Smooth muscle cell (in vitro differentiated cells): ENCODE measurements at regions not wholly inside any gene's neighbourhood (a gene's known extent, or its start where the extent isn't known, plus 50 kb on each side); places are given as distances from the start of the nearest gene placed in this dataset.

Experiments
- DNase-seq: peaks from one replicate; lab custom pipeline; 2025; ENCODE audit not compliant: unreplicated experiment; lab: John Stamatoyannopoulos, UW
- H2AFZ ChIP-seq: fragments of 200-600 bp; sonication (generic); 2 replicates; pipeline ENCODE4 v1.6.0; 2016; ENCODE audit warnings: antibody characterized with exemption, low read depth, mild to moderate bottlenecking
- H3F3A ChIP-seq: fragments of 200-600 bp; sonication (generic); 2 replicates; pipeline ENCODE4 v1.6.0; 2017; ENCODE audit warnings: antibody characterized with exemption, low read depth
- H3K27ac ChIP-seq: fragments of 200-600 bp; sonication (generic); 2 replicates; pipeline ENCODE4 v1.5.1; 2016; ENCODE audit warnings: low read depth, mild to moderate bottlenecking
- H3K27me3 ChIP-seq: fragments of 200-600 bp; sonication (generic); 2 replicates; pipeline ENCODE4 v1.6.1; 2016; ENCODE audit warnings: low read depth, mild to moderate bottlenecking
- H3K36me3 ChIP-seq: fragments of 200-600 bp; sonication (generic); 2 replicates; pipeline ENCODE4 v1.5.1; 2016; ENCODE audit warnings: low read depth
- H3K4me1 ChIP-seq: fragments of 200-600 bp; sonication (generic); 2 replicates; pipeline ENCODE4 v1.5.1; 2016; ENCODE audit warnings: low read depth
- H3K4me2 ChIP-seq: fragments of 200-600 bp; sonication (generic); 2 replicates; pipeline ENCODE4 v1.6.0; 2016; ENCODE audit warnings: mild to moderate bottlenecking
- H3K4me3 ChIP-seq: fragments of 200-600 bp; sonication (generic); 2 replicates; pipeline ENCODE4 v1.5.1; 2016; ENCODE audit warnings: mild to moderate bottlenecking
- H3K79me2 ChIP-seq: fragments of 200-600 bp; sonication (generic); 2 replicates; pipeline ENCODE4 v1.6.0; 2016; ENCODE audit warnings: low read depth, mild to moderate bottlenecking
- H3K9ac ChIP-seq: fragments of 200-600 bp; sonication (generic); 2 replicates; pipeline ENCODE4 v1.6.0; 2016; ENCODE audit warnings: low read depth
- H3K9me3 ChIP-seq: fragments of 200-600 bp; sonication (generic); replicated peaks from 2 replicates; pipeline ENCODE4 v1.5.1; 2016; ENCODE audit warnings: low read depth
- H4K20me1 ChIP-seq: fragments of 200-600 bp; sonication (generic); 2 replicates; pipeline ENCODE4 v1.6.0; 2016; ENCODE audit warnings: low read depth
- CTCF ChIP-seq: fragments of 200-600 bp; sonication (generic); IDR thresholded peaks from 2 replicates; pipeline ENCODE4 v1.5.1; 2017; ENCODE audit warnings: borderline replicate concordance, mild to moderate bottlenecking, antibody characterized with exemption; ENCODE audit not compliant: insufficient read depth, poor library complexity, severe bottlenecking
- WGBS: methylation state at CpG from one replicate; pipeline ENCODE4 v1.1.7; 2016; ENCODE audit warnings: low lambda C conversion rate; 5-methylcytosine and 5-hydroxymethylcytosine counted together

DNA sequence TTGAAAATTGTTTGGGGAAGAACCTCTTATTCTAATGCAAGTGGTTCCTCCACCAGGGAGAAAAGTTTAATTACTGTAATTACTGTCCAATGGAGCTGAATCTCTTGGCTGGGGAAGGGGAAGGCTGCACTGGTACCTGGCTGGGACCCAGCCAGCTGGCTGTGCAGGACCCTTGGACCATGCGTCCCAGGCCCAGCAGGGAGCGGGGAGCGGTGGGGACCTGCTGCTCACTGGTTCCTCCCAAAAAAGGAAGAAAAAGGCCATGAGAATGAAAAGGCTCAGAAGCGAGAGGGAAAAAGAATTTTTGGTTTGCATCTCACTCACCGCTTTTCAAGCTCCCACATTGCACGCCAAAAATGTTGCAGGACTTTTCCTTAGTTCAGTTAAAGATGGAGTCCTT, 333.5 kb downstream of the FAM47B start:
- H3K4me2 ChIP-seq: no peak overlapping the region
- no peak overlapping the region for H3K4me3 ChIP-seq
- H3K27me3 ChIP-seq: no peaks in the 10 kb centered on the region
- no peak for TF ChIP-seq CTCF
- H4K20me1 ChIP-seq: no peaks in the 10 kb centered on the region
- H3K9ac ChIP-seq: no peak overlapping the region
- no peak overlapping the region for H3K27ac ChIP-seq
- no peaks in the 10 kb centered on the region for H3K36me3 ChIP-seq
- H3K4me1 ChIP-seq: no peaks in the 10 kb centered on the region
- no peaks in the 10 kb centered on the region for H3K9me3 ChIP-seq
- H2AFZ ChIP-seq: no peak overlapping the region
- H3F3A ChIP-seq: no peaks in the 10 kb centered on the region
- WGBS: 92% methylated on average over 6 of the region's 6 CpGs
- DNase-seq: no peak
- no peaks in the 10 kb centered on the region for H3K79me2 ChIP-seq

GRCh38 chrX:35285289-35285962, 342.8 kb downstream of the FAM47B start:
- DNase-seq: no peak
- Histone ChIP-seq H3K9ac (no peak overlapping the region), H3K4me1 (no peaks in the 10 kb centered on the region), H3K4me3 (no peak overlapping the region), H3K79me2 (no peaks in the 10 kb centered on the region), H3K9me3 (no peaks in the 10 kb centered on the region), H3K27ac (no peak overlapping the region), H3K36me3 (no peaks in the 10 kb centered on the region), H2AFZ (no peak overlapping the region), H3K4me2 (no peak overlapping the region), H4K20me1 (no peaks in the 10 kb centered on the region), H3K27me3 (no peaks in the 10 kb centered on the region), H3F3A (no peaks in the 10 kb centered on the region)
- 78% methylated on average over 9 of the region's 9 CpGs for WGBS
- no peak for TF ChIP-seq CTCF

DNA sequence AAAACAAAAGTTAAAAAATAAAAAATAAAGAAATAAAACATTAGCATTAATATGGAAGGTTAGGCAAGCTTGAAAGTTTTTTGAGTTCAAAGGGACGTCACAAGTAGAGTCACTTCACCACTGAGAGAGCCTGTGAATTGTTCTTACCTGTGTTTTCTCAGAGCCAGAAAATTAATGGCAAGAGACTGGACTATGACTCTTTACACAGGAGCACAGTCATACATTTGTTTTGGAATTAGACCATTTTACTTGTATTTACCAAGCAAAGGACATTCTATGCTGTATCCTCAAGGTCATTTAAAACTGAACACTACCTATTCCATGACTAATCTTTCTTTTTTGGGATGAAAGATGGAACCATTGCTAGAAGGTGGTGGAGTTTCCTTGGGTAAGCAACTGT, 346.1 kb downstream of the FAM47B start:
- Histone ChIP-seq H3K9me3 (no peaks in the 10 kb centered on the region), H3K36me3 (no peaks in the 10 kb centered on the region), H3K27me3 (no peaks in the 10 kb centered on the region), H3K27ac (no peak overlapping the region), H3K79me2 (no peaks in the 10 kb centered on the region), H3F3A (no peaks in the 10 kb centered on the region), H3K9ac (no peak overlapping the region), H3K4me1 (no peaks in the 10 kb centered on the region), H3K4me3 (no peak overlapping the region), H3K4me2 (no peak overlapping the region), H2AFZ (no peak overlapping the region), H4K20me1 (no peaks in the 10 kb centered on the region)
- TF ChIP-seq CTCF: no peak
- DNase-seq: no peak
- 72% methylated on average over 1 of the region's 1 CpG for WGBS

GRCh38 chrX:35289952-35290351, 347.4 kb downstream of the FAM47B start:
- no peak overlapping the region for H3K27ac ChIP-seq
- H3K9ac ChIP-seq: no peak overlapping the region
- no peak overlapping the region for H2AFZ ChIP-seq
- no peaks in the 10 kb centered on the region for H4K20me1 ChIP-seq
- H3K9me3 ChIP-seq: no peaks in the 10 kb centered on the region
- H3K4me2 ChIP-seq: no peak overlapping the region
- H3K4me3 ChIP-seq: no peak overlapping the region
- H3K36me3 ChIP-seq: no peaks in the 10 kb centered on the region
- no peaks in the 10 kb centered on the region for H3K4me1 ChIP-seq
- no peak for TF ChIP-seq CTCF
- 56% methylated on average over 2 of the region's 2 CpGs for WGBS
- no peaks in the 10 kb centered on the region for H3K79me2 ChIP-seq
- H3K27me3 ChIP-seq: no peaks in the 10 kb centered on the region
- DNase-seq: no peak
- H3F3A ChIP-seq: no peaks in the 10 kb centered on the region
